Activated CD8-positive, alpha-beta memory T cell treated with anti-CD3 and anti-CD28 coated beads, Interleukin-2, amount 50 U/mL, for 24 hours (primary cell): ENCODE measurements at regions not wholly inside any gene's neighbourhood (a gene's known extent, or its start where the extent isn't known, plus 50 kb on each side); places are given as distances from the start of the nearest gene placed in this dataset.
"Not testable (repeated sequence)": the region's sequence is repeated elsewhere in the genome, so short reads cannot be mapped to it uniquely, and the experiment has no call there.

Source experiments
- DNase-seq: peaks from one replicate; pipeline ENCODE4 v3.0.0-alpha.2; 2020; ENCODE audit errors: extremely low read depth

DNA sequence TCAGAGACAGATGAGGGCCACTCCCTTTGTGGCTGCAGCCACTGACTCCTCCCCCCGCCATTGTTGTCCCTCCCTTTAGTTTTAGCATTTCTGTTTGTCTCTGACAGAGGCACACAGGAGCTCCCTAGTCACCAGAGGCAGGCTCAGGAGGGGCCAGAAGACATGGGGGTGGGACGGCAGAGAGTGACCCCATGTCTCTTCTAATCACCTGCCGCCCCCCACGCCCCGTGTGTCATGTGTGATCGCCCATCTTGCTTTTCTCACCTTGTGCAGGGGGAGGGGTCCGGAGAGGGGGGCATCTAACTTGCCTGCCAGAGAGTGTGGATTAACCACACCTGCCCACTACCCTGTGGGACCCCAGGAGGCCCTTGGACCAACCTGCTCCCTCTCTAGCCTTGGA is 246.7 kb upstream of the TP53TG3C start:
- not testable (repeated sequence) for DNase-seq

DNA sequence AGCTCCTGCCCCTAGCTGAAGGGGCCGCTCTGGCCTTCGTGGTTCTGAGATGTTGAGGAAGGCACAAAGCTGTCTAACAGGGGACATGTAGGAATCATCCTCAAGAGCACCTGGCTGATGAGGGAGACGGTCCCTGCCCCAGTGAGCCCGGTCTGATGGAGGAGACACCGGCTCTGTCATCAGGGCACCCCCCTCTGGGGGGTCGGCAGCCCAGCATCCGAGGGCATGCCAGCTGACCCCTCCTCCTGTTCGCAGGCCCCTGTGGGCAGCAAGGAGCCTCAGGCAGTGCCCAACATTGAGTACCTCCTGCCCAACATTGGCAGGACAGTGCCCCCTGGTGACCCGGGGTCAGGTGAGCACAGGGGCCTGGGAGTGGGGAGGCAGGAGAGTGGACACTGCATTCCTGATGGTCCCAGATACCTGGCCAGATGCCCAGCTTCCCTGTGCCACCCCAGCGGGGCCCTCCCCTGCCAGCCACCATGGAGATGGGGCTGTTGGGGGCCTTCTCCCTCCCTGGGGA is 247.9 kb upstream of the TP53TG3C start:
- DNase-seq: not testable (repeated sequence)

DNA sequence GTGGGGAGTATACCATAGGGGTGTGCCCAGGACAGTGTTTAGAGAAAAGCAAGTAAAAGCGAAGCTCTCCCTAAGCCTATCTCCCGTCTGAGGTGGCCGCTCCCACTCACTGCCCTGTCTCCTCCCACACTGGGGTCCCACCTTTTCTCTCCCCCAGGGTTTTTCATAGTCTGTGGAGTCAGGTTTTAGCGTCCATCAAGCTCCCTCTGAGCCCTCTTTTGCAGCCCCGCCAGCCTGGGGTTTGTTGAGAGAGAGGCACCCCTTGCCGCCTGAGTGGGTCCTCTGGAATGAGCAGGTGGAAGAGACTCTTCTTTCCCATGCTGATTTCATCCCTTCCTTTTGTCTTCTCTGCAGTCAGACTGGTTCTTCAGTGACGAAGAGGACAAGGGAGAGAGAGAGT is 248.7 kb upstream of the TP53TG3C start:
- DNase-seq: not testable (repeated sequence)

DNA sequence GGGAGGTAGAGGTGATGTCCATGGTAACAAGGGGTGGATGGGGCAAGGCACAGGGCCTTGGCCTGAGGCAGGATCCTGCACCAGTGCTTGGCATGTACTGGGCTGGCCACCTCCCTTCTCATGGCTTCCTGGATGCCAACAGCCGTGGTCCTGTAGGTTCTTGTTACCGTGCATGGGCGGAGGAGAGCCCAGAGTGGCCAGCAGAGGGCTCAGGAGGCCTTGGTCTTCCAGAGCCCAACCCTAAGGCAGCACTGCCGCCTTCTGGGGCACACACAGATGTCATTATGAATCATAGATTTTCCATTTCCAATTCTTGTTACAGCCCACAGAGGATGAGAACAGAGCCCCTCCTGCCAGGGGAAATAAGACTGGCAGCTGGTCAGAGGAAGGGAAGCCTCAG is 254.2 kb upstream of the TP53TG3C start:
- not testable (repeated sequence) for DNase-seq

DNA sequence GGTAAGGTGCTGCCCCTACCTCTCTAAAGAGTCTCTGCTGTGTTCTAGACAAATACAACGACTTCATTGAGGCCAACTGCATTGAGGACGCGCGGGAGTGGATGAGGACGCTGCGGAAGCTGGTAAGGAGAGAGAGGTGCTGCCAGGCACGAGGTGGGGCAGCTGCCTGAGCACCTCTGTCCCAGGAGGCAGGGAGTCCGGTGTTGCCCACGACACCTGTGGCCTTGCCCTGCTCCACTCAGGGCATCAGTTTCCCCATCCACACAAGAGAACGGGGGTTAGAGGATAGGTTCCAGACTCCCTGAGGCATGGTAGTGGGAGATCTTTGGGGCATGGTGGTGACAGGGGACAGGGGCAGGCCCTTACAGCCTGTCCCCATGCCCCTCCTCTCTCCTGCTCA is 256.1 kb upstream of the TP53TG3C start:
- DNase-seq: not testable (repeated sequence)

DNA sequence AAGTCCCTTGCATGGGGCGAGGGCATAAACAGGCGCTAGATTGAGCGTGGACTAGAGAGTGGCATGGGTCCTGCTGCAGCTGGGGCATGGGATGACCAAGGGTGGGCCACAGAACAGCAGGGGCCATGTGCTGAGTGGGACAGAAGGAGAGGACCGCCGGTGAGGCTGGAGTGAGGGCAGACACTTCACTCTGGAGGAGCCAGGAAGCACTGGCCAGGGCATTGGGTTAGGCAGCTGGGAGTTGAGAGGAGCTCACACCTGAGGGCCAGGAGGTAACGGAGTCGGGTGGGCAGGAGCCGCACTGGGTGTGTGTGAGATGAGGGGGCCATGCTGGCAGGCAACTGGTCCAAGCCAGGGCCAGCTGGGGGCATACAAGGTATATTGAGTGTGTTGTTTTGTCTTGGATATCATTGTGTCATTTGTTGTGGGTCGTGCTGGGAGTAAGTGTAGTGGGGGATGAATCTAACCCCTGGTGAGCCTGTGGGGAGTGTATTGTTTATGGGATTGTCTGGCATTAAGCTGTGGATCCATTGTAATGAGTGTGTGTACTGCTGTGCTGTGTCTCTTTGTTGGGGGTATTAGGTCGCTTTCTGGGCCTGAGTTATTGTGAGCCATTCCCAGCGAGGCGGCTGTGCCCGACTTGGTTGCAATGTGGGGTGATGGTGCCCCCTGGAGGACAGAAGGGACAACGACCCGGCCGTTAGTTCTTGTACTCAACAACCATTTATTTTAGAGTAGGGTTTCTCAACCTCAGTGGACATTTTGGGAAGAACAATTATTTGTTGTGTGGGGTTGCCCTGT is 256.5 kb upstream of the TP53TG3 start:
- DNase-seq: not testable (repeated sequence)

DNA sequence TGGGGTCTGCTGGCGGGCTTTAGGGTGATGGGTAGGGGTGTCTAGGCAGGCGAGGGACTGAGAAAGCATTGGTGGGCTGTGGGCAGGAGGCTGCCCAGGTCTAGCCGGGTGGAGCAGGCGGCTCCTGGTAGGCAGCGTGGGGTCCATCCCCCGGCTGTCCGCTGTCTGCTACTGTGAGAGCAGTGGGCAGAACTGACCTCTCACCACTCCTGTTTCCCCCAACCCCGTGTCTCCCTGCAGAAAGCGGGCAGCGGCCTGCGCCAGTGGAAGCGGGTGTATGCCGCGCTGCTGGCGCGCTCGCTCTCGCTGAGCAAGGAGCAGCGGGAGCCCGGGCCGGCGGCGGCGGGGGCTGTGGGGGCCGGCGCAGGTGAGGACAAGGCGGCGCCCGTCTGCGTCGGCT is 249.2 kb upstream of the TP53TG3 start:
- DNase-seq: not testable (repeated sequence)

DNA sequence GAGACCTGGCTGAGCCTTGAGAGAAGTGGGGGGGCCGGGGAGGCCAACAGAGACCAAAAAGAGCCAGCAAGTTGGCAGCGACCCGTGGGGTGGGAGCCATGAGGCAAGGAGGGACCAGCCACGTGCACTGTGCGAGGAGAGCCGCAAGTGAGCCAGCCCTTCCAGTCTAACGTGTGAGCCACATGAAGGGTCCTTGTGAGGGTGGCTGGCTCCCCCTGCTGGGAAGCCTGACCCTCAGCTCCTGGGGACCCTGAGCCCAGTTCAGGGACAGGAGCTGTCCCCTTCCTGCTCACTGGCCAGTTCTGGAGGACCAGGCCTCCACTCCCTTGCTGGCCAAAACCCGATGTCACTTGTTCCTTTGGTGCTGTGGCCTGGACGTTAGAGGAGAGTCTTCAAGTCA is 246.6 kb upstream of the TP53TG3 start:
- not testable (repeated sequence) for DNase-seq

DNA sequence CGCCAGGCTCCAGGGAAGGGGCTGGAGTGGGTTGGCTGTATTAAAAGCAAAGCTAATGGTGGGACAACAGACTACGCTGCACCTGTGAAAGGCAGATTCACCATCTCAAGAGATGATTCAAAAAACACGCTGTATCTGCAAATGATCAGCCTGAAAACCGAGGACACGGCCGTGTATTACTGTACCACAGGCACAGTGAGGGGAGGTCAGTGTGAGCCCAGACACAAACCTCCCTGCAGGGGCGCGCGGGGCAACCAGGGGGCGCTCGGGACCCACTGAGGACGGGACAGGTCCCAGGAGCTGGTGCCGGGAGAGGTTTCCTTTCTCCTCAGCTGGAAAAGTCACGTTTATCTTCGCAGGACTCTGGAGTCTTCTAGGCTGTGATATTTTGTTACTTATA is 239.4 kb upstream of the TP53TG3 start:
- DNase-seq: not testable (repeated sequence)

DNA sequence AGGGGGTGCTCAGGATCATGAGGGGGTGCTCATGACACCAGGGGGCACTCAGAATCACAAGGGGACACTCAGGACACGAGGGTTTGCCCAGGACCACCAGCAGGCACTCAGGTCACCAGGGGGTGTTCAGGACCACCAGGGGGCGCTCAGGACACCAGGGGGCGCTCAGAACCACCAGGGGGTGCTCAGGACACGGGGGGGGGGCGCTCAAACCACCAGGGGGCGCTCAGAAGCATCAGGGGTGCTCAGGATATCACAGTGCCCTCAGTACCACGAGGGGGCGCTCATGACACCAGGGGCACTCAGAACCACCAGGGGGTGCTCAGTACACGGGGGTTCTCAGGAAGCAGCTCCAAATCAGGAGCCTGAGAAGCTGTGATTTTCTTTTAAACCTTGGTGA is 221.8 kb upstream of the TP53TG3 start:
- peak; percentile 9 for DNase-seq

DNA sequence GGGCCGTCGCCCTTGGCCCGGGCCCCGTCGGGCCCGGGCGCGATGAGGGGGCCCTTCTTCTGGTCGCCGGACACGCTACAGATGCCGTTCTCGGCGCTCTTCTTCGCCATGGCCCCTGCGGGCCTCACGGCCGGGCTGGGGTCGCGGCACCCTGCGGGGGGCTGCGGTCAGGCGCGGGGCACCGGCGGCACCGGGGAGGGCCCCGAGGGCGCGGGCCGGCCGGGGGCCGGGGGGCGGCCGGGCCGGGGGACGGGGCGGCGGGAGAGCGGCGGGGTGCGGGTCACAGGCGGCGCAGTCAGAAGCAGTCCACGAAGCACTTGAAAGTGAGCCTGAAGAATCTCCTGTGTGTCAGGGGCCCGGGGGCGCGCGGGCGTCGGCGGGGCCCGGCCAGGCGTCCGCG is 209.4 kb upstream of the TP53TG3 start:
- not testable (repeated sequence) for DNase-seq

DNA sequence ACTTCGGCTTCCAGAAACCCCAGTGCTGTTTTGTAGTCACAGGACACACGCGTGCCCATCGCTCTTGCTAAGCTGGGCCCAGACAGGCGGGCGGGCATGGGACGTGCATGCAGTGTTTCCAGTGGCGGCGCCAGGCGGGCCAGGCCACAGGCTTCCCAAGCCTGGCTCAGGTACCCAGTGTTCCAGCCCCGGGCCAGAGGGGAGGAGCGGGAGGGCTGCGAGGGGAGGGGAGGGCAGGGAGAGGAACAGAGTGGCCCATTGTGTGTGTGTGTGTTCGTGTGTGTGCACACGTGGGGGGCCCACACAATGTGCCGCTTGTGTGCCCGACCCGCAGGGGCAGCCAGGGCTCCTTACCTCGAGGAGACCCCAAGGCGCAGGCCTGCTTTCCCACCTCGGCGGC is 208.6 kb upstream of the TP53TG3 start:
- not testable (repeated sequence) for DNase-seq

DNA sequence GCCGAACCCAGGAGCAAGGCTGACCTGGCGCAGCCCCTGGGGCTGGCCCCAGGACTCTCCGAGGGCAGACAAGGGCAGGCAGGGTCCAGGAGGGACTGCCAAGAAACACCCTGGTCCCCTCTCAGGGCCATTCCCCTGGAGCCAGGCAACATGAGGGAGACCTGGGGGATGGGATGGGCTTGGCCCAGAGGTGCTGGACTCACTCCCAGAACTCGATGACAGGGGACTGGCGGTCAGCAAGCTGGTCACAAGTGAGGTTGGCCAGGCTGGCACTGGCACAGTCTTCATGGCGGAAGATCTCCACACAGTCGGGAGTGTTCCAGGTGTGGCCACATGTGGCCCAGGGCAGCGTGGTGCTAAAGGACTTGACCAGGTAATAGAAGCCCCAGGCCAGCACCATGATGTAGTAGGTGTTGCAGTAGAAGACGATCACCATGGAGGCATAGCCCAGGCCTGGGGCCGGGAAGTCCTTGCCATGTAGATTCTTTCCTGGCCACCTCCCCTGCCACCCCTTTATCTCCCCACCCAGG is 206.4 kb upstream of the TP53TG3 start:
- DNase-seq: not testable (repeated sequence)

DNA sequence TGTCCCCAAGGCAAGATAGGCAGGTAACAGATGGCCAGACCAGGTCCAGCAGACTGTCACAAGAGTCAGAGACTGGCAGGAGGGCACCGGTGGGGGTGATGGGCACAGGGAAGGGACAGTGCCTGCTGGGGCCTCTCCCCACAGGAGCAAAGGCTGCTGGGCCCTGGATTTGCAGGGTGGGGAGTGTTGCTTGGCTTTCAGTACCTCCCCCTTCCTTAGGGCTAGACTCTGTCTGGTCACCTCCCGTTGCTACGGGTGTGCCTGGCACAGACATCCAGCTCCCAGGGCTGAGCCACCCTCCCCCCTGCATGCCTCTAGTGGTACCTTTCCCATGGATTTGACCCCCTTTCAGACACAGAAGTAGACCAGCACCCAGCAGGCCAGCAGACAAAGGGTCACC is 205.7 kb upstream of the TP53TG3 start:
- not testable (repeated sequence) for DNase-seq

DNA sequence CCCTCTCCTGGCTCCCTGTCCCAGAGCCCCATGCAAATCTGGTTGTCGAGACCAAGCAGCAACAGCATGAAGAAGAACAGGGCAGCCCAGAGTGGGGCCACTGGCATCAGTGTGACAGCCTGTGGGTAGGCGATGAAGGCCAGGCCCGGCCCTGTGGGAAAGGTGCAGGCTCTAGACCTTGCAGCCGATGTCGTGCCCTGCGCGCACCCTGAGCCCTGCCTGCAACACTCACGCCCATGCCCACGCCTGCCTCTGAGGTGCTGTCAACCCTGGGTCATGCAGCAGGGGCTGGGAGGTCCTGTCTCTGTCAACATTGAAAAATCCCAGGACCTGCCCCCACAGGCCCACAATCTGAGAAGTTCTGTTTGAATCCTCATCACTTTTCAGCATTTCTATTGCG is 204.0 kb upstream of the TP53TG3 start:
- not testable (repeated sequence) for DNase-seq

DNA sequence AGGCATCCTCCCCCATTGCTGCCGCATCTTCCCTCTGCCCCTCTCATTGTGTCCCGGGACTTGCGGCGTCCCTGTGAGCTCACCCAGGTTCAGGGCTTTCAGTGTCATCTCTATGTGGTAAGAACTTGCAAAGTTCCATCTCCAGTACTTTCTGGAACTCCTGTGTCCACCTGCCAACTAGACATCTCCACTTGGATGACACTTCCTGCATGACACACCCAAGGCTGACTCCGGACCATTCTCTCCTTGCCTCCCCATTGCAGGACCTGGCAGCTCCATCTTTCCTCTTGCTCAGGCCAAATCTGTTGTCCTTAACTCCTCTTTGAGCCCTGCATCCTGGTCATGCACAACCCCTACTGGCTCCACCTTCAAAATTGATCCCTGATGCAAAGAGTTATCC is 200.8 kb upstream of the TP53TG3 start:
- not testable (repeated sequence) for DNase-seq

DNA sequence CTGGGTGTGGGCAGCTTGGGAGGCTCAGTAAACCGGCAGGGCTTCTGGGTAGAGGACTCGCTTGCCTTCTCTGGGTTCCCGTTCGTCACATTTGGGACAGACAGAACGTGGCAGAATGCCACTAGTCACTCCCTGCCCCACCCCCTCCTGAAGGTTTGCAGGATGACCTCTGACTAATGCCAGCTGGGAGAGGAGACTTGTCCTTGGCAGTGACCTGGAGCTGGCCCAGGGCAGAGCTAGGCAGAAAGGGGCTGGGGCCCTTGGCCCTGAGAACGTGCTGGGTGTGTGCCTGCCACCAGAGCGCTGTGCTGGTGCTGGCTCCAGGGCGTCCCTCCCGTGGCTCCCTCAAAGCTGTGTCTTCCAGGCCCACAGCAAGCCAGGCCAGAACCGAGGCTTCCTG is 197.8 kb upstream of the TP53TG3 start:
- DNase-seq: not testable (repeated sequence)

DNA sequence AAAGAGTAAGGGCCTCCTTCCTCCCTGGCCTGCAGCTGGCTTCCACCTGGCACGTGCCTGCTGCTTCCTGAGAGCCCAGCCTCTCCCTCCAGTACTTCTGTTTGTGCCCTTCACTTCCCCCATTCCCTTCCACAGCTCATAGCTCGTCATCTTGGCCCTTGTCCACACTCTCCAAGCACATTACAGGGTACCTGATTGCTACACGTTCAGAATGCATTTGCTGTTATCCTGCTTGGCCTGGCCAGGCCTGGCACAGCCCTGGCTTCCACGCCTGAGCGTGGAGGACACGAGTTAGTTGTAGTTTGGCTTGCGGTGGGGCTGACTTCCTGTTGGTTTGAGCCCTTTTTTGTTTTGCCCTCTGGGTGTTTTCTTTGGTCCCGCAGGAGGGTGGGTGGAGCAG is 197.2 kb upstream of the TP53TG3 start:
- DNase-seq: not testable (repeated sequence)

DNA sequence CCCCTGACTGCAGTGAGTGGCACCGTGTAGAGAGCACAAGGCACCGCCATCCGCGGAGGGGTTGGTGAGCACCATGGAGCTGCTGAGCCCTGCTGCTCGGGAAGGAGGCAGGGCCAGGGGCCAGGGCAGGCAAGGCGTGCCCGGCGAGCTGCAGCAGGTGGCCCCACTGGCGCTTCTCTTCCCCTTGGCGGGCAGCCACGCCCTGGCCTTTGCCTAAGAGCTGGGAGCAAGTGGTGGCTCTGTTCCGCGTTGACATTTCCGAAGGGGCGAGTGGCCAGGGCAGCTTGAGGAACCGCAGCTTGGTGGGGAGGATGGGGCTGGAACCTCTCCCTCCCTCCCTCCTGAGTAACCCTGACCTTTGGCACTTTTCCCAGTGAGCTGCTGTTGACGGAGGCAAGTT is 194.7 kb upstream of the TP53TG3 start:
- not testable (repeated sequence) for DNase-seq

DNA sequence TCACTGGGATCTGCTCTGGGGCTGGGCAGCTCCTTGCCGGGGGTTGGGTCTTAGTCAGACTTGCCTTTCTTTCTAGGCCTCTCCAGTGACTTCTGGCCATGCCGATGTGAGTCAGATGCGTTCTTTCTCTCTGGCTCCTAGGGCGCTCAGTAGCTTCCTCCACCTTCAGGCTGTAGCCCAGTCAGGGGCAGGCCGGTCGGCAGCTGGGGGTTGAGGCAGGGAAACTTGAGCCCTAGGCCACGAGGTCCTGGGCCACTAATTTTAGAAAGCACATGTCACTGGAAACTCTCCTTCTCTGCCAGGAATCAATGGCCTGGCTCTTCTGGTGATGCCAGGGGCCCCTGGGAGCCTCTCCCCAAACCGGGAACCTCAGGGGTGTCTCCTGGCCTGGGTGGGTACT is 192.4 kb upstream of the TP53TG3 start:
- DNase-seq: not testable (repeated sequence)

DNA sequence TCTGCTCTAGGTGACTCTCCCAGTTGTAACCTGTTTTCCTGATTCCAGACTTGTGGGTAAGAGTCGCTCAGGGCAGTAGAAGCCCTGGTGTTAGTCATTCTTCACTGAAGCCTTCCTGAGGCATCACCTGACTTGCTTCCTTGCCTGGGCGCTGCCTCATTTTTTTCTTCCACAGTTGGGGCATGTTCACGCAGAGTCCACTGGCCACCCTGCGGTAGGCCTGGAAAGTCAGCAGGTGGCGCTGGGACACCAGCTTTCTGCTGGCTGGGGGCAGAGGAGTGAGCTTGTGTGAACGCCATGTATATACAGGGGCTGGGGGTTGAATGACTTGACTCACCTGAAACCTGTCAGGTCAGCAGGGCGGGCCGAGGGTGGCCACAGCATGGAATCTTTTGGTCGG is 189.3 kb upstream of the TP53TG3 start:
- DNase-seq: not testable (repeated sequence)

DNA sequence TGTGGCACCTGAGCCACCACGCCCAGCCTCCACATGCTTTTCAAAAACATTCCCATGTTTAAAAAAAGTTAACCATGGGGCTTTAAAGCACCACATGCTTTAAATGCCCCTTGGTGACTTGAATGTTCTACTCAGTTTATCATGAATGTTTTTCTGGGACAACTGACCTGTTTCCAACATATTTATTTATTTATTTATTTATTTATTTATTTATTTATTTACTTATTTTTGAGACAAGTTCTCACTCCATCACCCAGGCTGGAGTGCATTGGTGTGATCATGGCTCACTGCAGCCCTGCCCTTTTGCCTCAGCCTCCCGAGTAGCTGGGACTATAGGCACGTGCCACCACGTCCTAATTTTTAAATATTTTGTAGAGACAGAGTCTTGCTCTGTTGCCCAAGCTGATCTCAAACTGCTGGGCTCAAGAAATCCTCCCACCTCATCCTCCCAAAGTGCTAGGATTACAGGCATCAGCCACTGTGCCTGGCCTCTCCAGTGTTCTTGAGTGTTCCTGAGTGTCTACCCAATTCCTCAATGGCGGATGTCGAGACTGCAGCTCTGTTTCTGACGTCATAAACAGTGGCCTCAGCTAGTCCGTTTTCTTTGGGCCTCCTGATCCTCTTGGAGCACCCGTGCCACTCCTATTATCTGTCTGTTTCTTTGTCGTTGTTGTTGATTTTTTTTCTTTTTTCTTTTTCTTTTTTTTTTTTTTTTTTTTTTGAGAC is 185.7 kb upstream of the TP53TG3 start:
- not testable (repeated sequence) for DNase-seq

DNA sequence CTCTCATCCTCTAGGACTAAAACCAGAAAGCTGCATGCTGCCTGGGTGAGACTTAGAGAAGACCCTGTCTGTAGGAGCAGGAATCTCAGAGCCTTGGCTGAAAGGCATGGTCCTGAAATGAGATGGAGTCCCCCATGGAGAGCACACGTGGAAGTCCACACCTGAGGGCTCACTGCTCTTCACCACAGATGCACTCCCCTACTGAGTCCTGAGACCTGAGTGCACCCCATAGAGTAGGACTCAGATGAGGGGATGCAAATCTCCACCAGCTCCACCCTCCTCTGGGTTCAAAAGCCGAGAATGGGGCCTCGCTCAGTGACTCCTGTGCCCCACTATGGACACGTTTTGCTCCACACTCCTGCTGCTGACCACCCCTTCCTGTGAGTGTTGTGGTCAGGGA is 171.4 kb upstream of the TP53TG3 start:
- not testable (repeated sequence) for DNase-seq
